Thyroid gland (tissue), 4 donors: ENCODE measurements at regions not wholly inside any gene's neighbourhood (a gene's known extent, or its start where the extent isn't known, plus 50 kb on each side); places are given as distances from the start of the nearest gene placed in this dataset.

ENCODE experiments used
- CTCF ChIP-seq, 6 experiments: fragments of 200-600 bp in 3 of 6; fragments of 450-650 bp in 3 of 6; sonication (generic) in 3 of 6; IDR thresholded peaks; one replicate each; pipeline ENCODE4 v1.5.1; 2016 to 2019; ENCODE audit warnings: antibody characterized with exemption in 6 of 6, mild to moderate bottlenecking in 2 of 6, inconsistent platforms in 1 of 6, moderate library complexity in 1 of 6
- POLR2A ChIP-seq, 2 donors: fragments of 450-650 bp; IDR thresholded peaks; one replicate each; pipeline ENCODE4 v1.6.1; 2017; ENCODE audit warnings: antibody characterized with exemption in 2 of 2, mild to moderate bottlenecking in 2 of 2, moderate library complexity in 1 of 2

GRCh38 chr9:126216826-126217225 lies 109.8 kb upstream of the MVB12B start:
- no peak for TF ChIP-seq CTCF (IDR thresholded peaks at IDR 0.05)
- no peak for TF ChIP-seq POLR2A (IDR thresholded peaks at IDR 0.05)
